ENCODE measurements at regions not wholly inside any gene's neighbourhood (a gene's known extent, or its start where the extent isn't known, plus 50 kb on each side); places are given as distances from the start of the nearest gene placed in this dataset.

GRCh38 chr5:5644249-5644648, 221.8 kb downstream of the ICE1 start:
- TF ChIP-seq YY1 (IDR thresholded peaks at IDR 0.05; ENCODE audit: low read depth, low read length): no peak
- TF ChIP-seq CTCF (IDR thresholded peaks at IDR 0.05; ENCODE audit: control extremely low read depth in 1 of 3, insufficient read depth in 1 of 3, low read depth in 1 of 3, low read length in 3 of 3): no peak
- TF ChIP-seq HDAC2 (IDR thresholded peaks at IDR 0.05; ENCODE audit: borderline replicate concordance in 1 of 2, low read depth in 2 of 2, low read length in 2 of 2): no peak
- TF ChIP-seq KDM1A (IDR thresholded peaks at IDR 0.05; ENCODE audit: borderline replicate concordance, low read length): no peak
- no peak for TF ChIP-seq USF2 (IDR thresholded peaks at IDR 0.05; ENCODE audit: low read length)
- TF ChIP-seq TBP (IDR thresholded peaks at IDR 0.05; ENCODE audit: low read depth, low read length): no peak
- TF ChIP-seq EP300 (IDR thresholded peaks at IDR 0.05; ENCODE audit: borderline replicate concordance in 1 of 2, low read depth in 2 of 2, low read length in 2 of 2): no peak
- no peak for TF ChIP-seq POLR2AphosphoS5 (IDR thresholded peaks at IDR 0.05; ENCODE audit: low read depth, low read length)
- no peak for TF ChIP-seq POLR2A (IDR thresholded peaks at IDR 0.05; ENCODE audit: control extremely low read depth in 1 of 2, low read depth in 2 of 2, low read length in 2 of 2)
- TF ChIP-seq TAF7 (optimal IDR thresholded peaks at IDR 0.05; ENCODE audit: borderline replicate concordance, low read depth, low read length): no peak
- TF ChIP-seq EZH2 (IDR thresholded peaks at IDR 0.05; ENCODE audit: low read depth, low read length, severe bottlenecking): no peak
- TF ChIP-seq SP4 (IDR thresholded peaks at IDR 0.05; ENCODE audit: low read length): no peak

Data from H1 (cell line).